SK-N-SH (cell line): ENCODE measurements at regions not wholly inside any gene's neighbourhood (a gene's known extent, or its start where the extent isn't known, plus 50 kb on each side); places are given as distances from the start of the nearest gene placed in this dataset.

ENCODE experiments used
- CHD2 ChIP-seq: fragments of 150-350 bp; IDR thresholded peaks from 2 replicates; pipeline ENCODE4 v1.6.1; 2018; ENCODE audit warnings: low read length; ENCODE audit not compliant: partially characterized antibody
- CTCF ChIP-seq: fragments of 200-600 bp; sonication (generic); IDR thresholded peaks from 2 replicates; pipeline ENCODE4 v1.6.1; 2017; ENCODE audit warnings: antibody characterized with exemption, mild to moderate bottlenecking, moderate library complexity
- EZH2phosphoT487 ChIP-seq: fragments of 200-600 bp; sonication (generic); IDR thresholded peaks from 2 replicates; pipeline ENCODE4 v1.6.1; 2017; ENCODE audit warnings: low read depth, mixed run types, mild to moderate bottlenecking, antibody characterized with exemption, moderate library complexity, borderline replicate concordance
- FOXM1 ChIP-seq: IDR thresholded peaks from 2 replicates; pipeline ENCODE4 v1.4.0; 2012; ENCODE audit warnings: low read depth, mild to moderate bottlenecking
- IRF3 ChIP-seq: fragments of 150-350 bp; IDR thresholded peaks from 2 replicates; pipeline ENCODE4 v1.6.1; 2016; ENCODE audit warnings: mild to moderate bottlenecking, low read depth, low read length
- JUND ChIP-seq: IDR thresholded peaks from 2 replicates; pipeline ENCODE4 v1.4.0; 2012
- MXI1 ChIP-seq: IDR thresholded peaks from 2 replicates; pipeline ENCODE4 v1.6.1; 2012; ENCODE audit warnings: mild to moderate bottlenecking, low read depth, low read length, improper control_type of control experiment
- NFIC ChIP-seq: IDR thresholded peaks from 2 replicates; pipeline ENCODE4 v1.4.0; 2012; ENCODE audit warnings: borderline replicate concordance
- POLR2AphosphoS5 ChIP-seq: IDR thresholded peaks from 2 replicates; pipeline ENCODE4 v1.6.1; 2012; ENCODE audit warnings: low read depth, low read length
- RCOR1 ChIP-seq: fragments of 150-350 bp; IDR thresholded peaks from 2 replicates; pipeline ENCODE4 v1.6.1; 2017; ENCODE audit warnings: antibody characterized with exemption, low read length
- TAF1 ChIP-seq: IDR thresholded peaks from 2 replicates; pipeline ENCODE4 v1.6.1; 2012; ENCODE audit warnings: low read depth, mild to moderate bottlenecking, low read length, moderate library complexity, borderline replicate concordance
- USF2 ChIP-seq: fragments of 150-350 bp; IDR thresholded peaks from 2 replicates; pipeline ENCODE4 v1.6.1; 2017; ENCODE audit warnings: antibody characterized with exemption, low read length, low read depth, borderline replicate concordance

GRCh38 chr16:72551649-72552048 lies 379.7 kb upstream of the PMFBP1 start:
- TF ChIP-seq CTCF (no peak), EZH2phosphoT487 (no peak), RCOR1 (no peak), POLR2AphosphoS5 (no peak), FOXM1 (no peak), JUND (no peak), USF2 (no peak), TAF1 (no peak), MXI1 (no peak), NFIC (no peak), IRF3 (no peak), CHD2 (no peak)
